ENCODE measurements at regions not wholly inside any gene's neighbourhood (a gene's known extent, or its start where the extent isn't known, plus 50 kb on each side); places are given as distances from the start of the nearest gene placed in this dataset.

GRCh38 chr5:45179686-45180085 is 370.9 kb downstream of the MRPS30 start:
- H3K79me2 ChIP-seq (ENCODE audit: control insufficient read depth, insufficient read depth, low read length) = no peaks in the 10 kb centered on the region
- no peaks in the 10 kb centered on the region for H3K36me3 ChIP-seq (ENCODE audit: control insufficient read depth in 2 of 2, extremely low read depth in 1 of 2, insufficient read depth in 2 of 2, low read length in 2 of 2)
- H3K27ac ChIP-seq (ENCODE audit: insufficient read depth, low read depth, low read length) = no peak overlapping the region
- no peaks in the 10 kb centered on the region for H3K9me1 ChIP-seq (replicated peaks; ENCODE audit: control insufficient read depth, extremely low read depth, insufficient read depth, low read length)
- H2AFZ ChIP-seq (ENCODE audit: low read depth, low read length) = no peak overlapping the region
- dilution Hi-C loops (cut with MboI; ENCODE audit: extremely low pct_ligation_motif_present, low sequenced_read_pairs) = no loop called here
- no peak overlapping the region for H3K4me2 ChIP-seq (ENCODE audit: insufficient read depth, low read length)
- no peak overlapping the region for H3K9ac ChIP-seq (replicated peaks; ENCODE audit: extremely low read depth, insufficient read depth, low read length)
- H3K27me3 ChIP-seq (ENCODE audit: control insufficient read depth in 2 of 2, insufficient read depth in 2 of 2, low read length in 2 of 2) = no peaks in the 10 kb centered on the region
- H3K4me3 ChIP-seq (replicated peaks in 1 of 3; ENCODE audit: insufficient read depth in 1 of 3, low read depth in 1 of 3, low read length in 3 of 3) = no peak overlapping the region
- intact Hi-C loops (cut with micrococcal nuclease) = no loop called here
- FAIRE-seq = no peak
- TF ChIP-seq JUN (IDR thresholded peaks at IDR 0.05; ENCODE audit: borderline replicate concordance, insufficient read depth, insufficient read length, low read depth) (no peak), EZH2 (IDR thresholded peaks at IDR 0.05; ENCODE audit: borderline replicate concordance, low read depth, low read length, severe bottlenecking) (no peak), POLR2AphosphoS5 (IDR thresholded peaks at IDR 0.05; ENCODE audit: insufficient read depth, low read depth, low read length) (no peak), MAX (IDR thresholded peaks at IDR 0.05; ENCODE audit: insufficient read depth, insufficient read length) (no peak), GATA2 (IDR thresholded peaks at IDR 0.05; ENCODE audit: insufficient read depth, insufficient read length, low read depth, low read length) (no peak), POLR2A (IDR thresholded peaks at IDR 0.05; ENCODE audit: low read depth, low read length) (no peak), FOS (IDR thresholded peaks at IDR 0.05; ENCODE audit: borderline replicate concordance, insufficient read depth, low read length) (no peak), CTCF (IDR thresholded peaks at IDR 0.05; ENCODE audit: extremely low read depth in 1 of 2, insufficient read depth in 1 of 2, low read depth in 1 of 2, low read length in 2 of 2) (no peak), MYC (IDR thresholded peaks at IDR 0.05; ENCODE audit: low read depth, low read length) (no peak)
- DNase-seq (ENCODE audit: low read depth, low spot score) = no peak
- no TSS peak for BruUV-seq (replicated peaks)
- H4K20me1 ChIP-seq (replicated peaks; ENCODE audit: control insufficient read depth, extremely low read depth, insufficient read depth, low read length) = no peaks in the 10 kb centered on the region
- H3K4me1 ChIP-seq (ENCODE audit: control insufficient read depth, extremely low read depth, insufficient read depth, low read length) = no peaks in the 10 kb centered on the region
- no peaks in the 10 kb centered on the region for H3K9me3 ChIP-seq (replicated peaks; ENCODE audit: control insufficient read depth, insufficient read depth, low read length)
- ChIA-PET POLR2A (no interaction called here), CTCF (no interaction called here)
